HG03521 (cell line): ENCODE measurements at regions not wholly inside any gene's neighbourhood (a gene's known extent, or its start where the extent isn't known, plus 50 kb on each side); places are given as distances from the start of the nearest gene placed in this dataset.
"Not testable (repeated sequence)": the region's sequence is repeated elsewhere in the genome, so short reads cannot be mapped to it uniquely, and the experiment has no call there.

Experiments used
- ATAC-seq: cut with Tn5 transposase; IDR thresholded peaks from one replicate; pipeline ENCODE4 v1.9.1; 2021; ENCODE audit warnings: mild to moderate bottlenecking, moderate library complexity; ENCODE audit not compliant: unreplicated experiment

GRCh38 chr9:65422966-65423690 is 138.1 kb upstream of the FOXD4L5 start:
- not testable (repeated sequence) for ATAC-seq

- ATAC-seq = not testable (repeated sequence)
Measured at GRCh38 chr9:65421486-65421885, 136.5 kb upstream of the FOXD4L5 start.

- no peak for ATAC-seq
Measured at GRCh38 chr9:65420771-65421170, 135.8 kb upstream of the FOXD4L5 start.

GRCh38 chr9:65418966-65419365 is 134.0 kb upstream of the FOXD4L5 start:
- not testable (repeated sequence) for ATAC-seq

DNA sequence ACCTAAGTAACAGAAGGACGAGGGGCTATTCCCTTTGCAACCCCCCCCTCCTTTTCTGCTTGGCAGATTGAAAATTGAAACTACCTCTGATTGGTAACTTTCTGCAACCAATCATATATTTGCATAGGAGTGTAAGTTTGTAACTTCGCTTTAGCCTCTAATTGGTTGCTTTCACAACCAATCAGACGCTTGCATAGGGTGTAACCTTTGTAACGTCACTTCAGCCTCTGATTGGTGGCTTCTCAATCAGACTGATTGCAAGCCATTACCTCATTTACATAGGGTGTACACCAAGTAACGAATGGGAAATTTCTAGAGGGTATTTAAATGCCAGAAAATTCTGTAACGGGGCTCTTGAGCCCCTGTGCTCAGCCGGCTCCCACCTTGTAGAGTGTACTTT is 131.9 kb upstream of the FOXD4L5 start:
- not testable (repeated sequence) for ATAC-seq

GRCh38 chr9:65414249-65414648 is 129.2 kb upstream of the FOXD4L5 start:
- ATAC-seq = not testable (repeated sequence)

- not testable (repeated sequence) for ATAC-seq
Measured at GRCh38 chr9:65413371-65413770, 128.4 kb upstream of the FOXD4L5 start.

DNA sequence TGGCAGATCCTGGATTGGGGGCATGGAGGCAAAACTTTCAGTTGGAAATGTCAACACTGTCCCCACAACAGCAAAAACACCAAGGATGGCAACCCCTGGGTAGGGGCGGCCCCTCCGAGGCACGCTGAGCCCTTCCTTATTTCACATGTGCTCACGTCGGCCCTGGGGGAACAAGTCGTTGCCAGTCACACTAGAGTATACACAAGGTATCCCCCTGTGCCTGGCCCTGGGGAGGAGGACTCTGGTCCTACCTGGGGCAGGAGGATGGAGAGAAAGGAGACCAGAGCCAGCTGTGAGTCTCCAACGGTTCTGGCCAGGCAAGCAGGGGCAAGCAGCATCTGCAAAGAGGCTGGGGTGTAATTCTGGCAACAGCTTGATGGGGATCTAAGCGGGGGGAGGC is 126.9 kb upstream of the FOXD4L5 start:
- no peak for ATAC-seq

DNA sequence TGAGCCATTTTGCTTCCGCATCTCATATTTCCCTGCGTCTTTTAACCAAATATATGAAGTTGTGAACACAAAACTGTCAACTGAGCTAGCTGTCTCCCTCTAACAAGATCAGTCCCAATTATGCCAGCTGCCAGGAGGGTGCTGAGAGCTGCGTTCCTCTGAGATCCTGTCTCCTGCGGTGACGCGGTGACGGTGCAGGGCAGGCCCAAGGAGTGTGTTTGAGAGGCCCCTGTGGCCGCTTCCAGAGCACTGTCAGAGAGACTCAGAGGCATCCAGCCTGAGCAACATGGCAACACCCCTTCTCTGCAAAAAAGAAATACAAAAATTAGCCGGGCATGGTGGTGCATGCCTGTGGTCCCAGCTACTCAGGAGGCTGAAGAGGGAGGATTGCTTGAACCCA is 126.3 kb upstream of the FOXD4L5 start:
- no peak for ATAC-seq

DNA sequence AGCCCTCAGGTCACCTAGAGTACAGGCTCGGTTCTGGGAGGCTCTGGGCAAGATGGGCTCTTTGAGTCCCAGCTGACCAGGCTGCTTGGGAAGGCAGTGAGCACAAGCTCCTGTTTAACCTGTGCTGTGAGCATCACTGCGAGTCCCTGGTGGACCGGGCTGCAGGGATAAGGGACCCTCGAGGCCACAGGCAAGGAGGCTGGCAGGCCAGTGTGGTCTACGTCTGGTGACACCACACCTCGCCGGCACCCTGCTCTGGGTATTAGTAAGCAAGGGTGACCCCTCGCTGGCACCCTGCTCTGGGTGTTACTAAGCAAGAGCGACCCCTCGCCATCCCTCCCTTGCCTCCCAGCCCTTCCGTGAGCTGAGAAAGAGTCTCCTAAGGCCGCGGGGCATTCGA is 125.9 kb upstream of the FOXD4L5 start:
- ATAC-seq = no peak

DNA sequence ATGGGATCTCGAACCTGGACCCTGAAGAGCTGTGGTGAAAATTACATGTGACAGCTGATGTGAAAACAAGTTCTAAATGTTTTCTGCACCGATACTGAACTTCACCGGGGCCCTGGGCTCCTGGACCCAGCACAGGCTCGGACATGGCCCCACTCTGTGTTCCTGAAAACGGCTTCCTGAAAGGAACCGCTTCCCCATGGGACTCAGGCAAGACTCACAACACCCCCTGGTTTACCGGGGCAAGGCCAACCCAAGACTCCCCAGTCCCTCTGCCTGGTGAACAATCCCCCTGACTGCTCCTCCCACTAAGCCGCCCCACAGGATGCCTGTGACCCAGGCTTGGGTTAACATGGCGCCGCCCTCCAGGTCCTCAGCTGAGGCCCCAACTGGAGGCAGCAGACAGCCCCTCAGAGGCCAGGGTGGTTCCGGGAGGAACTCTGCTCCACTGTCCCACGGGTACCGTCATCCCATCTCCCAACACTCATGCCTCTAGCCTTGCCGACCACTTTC is 124.5 kb upstream of the FOXD4L5 start:
- ATAC-seq = no peak

DNA sequence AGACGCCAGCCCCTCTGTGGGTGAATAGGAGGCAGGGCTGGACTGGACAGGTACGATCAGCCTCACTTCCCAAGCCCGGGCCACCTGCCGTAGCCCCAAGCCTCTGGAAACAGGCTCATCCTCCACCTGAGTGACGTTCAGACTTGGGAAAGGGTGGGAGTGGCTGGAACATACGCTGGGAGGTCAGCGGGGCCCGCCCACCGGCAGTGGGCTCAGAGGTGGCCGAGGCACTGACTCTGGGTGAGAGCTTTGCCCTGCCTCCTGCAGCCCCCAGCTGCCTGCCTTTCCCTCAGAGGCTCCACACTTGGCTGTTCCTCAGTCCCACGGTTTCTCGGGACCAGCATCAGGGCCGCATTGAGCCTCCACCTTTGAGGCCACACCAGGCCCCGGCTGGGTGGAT is 123.8 kb upstream of the FOXD4L5 start:
- ATAC-seq = not testable (repeated sequence)

DNA sequence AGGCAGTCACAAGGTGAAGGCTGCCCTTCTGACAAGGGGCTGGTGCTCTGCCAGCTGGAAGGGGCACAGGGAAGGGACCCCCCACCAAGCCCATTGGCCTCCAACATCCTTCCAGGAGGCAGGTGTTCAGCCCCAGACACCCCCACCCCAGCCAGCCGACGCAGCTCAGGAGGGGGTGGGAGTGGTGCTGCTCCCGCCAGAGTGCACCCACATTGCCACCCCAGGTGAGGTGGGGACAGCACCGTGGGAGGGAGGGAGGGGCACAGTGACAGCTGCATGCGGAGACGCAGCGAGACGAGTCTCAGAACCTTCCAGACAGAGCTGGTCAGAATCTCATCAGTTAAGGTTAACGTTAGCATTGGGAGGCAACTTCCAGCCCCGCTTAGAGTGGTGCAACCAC is 121.6 kb upstream of the FOXD4L5 start:
- not testable (repeated sequence) for ATAC-seq

- not testable (repeated sequence) for ATAC-seq
Measured at GRCh38 chr9:65405766-65406165, 120.8 kb upstream of the FOXD4L5 start.

DNA sequence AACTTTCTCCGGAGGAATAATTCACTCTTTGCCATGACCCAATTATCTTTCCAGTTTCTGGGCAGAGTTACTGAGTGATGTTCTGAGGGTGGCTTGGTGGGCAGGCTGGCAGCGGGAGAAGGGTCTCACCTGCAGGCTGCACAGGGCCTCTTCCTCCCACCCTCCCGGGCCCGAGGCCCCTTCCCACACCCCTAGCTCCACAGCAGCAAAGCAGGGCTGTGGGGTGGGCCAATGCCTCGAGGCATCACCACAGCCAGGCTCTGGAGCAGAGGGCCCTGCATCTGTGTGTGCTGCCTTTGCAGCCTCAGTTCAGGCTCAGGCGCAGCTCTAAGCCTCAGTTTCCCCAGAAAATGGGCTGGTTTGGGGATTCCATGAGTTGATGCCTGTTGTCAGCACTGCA is 120.2 kb upstream of the FOXD4L5 start:
- ATAC-seq = no peak

DNA sequence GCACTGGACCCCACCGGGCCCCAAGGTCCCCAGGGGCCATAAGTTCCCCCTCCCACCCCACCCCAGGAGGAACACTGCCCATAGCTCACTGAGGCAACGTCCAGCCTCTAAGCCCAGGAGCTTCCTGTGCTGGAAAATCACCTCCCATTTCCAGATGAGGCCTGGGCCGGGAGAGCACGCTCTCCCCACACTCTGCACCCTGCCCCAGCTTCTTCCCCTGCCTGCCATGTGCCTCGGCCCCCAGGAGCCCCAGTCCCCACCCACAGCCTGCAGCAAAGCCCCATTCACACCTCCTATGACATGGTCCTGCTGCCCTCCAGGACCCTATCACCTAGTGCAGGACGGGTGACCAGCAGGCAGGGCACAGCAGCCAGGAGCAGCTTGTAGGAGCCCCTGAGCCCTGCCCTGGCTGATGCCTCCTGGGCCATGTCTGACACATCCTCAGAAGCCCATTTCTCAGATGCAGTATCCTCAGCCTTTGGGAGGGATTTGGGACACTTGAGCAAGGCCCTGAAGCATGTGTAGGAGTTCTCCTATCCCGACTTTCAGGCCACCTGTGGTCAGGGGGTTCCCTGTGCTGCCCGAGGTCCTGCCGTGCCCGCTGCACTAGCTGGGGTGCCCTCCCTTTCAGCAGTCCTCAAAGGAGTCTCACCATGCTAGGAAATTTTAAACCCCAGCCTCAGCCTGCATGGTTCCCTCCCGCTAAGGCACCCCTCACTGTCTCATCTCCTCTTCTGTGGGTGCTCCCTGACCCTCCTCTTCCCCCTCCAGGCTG is 119.4 kb upstream of the FOXD4L5 start:
- ATAC-seq = no peak

- ATAC-seq = no peak
Measured at GRCh38 chr9:65403721-65404120, 118.7 kb upstream of the FOXD4L5 start.

GRCh38 chr9:65403072-65403471 is 118.1 kb upstream of the FOXD4L5 start:
- ATAC-seq = not testable (repeated sequence)

DNA sequence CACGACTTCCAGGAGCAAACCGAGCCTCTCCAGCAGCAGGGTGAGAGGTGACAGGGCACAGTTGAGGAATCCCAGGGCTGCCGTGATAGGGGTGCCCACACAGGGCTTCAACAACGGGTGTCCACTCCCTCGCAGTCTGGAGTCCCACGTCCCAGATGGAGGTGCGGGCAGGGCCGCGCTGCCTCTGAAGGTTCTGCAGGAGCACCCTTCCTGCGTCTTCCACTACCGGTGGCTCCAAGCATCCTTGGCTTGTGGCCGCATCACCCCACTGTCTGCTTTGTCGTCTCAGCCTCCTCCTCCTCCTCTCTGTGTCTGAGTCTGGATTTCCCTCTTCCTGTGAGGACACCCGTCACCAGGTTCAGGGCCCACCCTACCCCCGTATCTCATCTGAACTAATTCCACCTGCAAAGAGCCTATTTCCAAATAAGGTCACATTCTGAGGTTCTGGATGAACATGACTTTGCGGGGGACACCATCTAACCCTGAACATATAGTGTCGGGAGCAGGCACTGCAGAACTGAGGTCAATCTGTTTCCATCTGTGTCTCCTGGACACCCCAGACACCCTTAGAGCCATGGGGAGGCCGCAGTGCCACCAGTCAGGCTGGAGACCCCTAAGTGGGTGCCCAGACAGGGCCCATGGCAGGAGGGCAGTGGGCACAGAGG is 117.3 kb upstream of the FOXD4L5 start:
- ATAC-seq = not testable (repeated sequence)

GRCh38 chr9:65401456-65402045 is 116.5 kb upstream of the FOXD4L5 start:
- ATAC-seq = not testable (repeated sequence)

DNA sequence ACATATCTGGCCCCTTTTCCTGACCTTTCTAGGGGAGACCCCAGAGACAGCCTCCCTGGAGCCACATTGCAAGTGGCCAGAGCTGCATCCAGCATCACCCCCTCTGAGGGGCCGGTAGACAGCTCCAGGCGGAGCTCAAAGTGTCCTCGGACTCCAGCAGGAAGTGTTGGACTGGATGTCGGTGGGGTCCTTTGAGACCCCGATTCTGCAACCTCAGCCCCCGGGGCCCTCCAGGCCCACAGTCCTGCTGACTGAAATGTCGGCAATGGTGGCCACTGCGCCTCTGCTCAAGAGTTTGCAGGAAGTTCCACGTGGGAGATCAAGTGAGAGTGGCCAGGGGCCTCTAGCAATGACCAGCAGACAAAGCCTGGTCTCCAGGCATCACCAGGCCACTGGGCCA is 115.9 kb upstream of the FOXD4L5 start:
- ATAC-seq = no peak
